Endothelial cell of umbilical vein (primary cell): ENCODE measurements at regions not wholly inside any gene's neighbourhood (a gene's known extent, or its start where the extent isn't known, plus 50 kb on each side); places are given as distances from the start of the nearest gene placed in this dataset.

Experiments used
- BruUV-seq: library from RNA; stranded (reverse); fragments of 400-500 nt; replicated peaks from 2 replicates; lab custom pipeline; 2021; lab: Mats Ljungman, UMichigan
- CTCF ChIA-PET: fragments of 300-600, 350-600 bp; sonication (Branson Sonifier 250); formaldehyde crosslinking; loops from one replicate; lab custom pipeline; 2021; ENCODE audit warnings: antibody characterized with exemption, inconsistent platforms; lab: Charles Lee
- POLR2A ChIA-PET: fragments of 300-600, 350-600 bp; sonication (Branson Sonifier 250); formaldehyde crosslinking; loops from one replicate; lab custom pipeline; 2021; ENCODE audit warnings: antibody characterized with exemption, inconsistent platforms; lab: Charles Lee
- DNase-seq: peaks from one replicate; pipeline ENCODE4 v3.0.0-alpha.2; 2011; ENCODE audit warnings: low read depth, low spot score
- FAIRE-seq: peaks from 2 replicates; lab custom pipeline; 2011; peaks lifted over from hg19 to GRCh38; lab: Jason Lieb, UNC
- H2AFZ ChIP-seq: 2 replicates; pipeline ENCODE4 v1.6.0; 2012; ENCODE audit warnings: low read depth, low read length, control low read depth, inconsistent platforms
- H3K27ac ChIP-seq: 2 replicates; pipeline ENCODE4 v1.5.1; 2011; ENCODE audit warnings: low read depth, mild to moderate bottlenecking, control low read depth, low read length, moderate library complexity; ENCODE audit not compliant: insufficient read depth
- H3K27me3 ChIP-seq, 2 experiments: 2 replicates each; pipeline versions ENCODE4 v1.6.0 to v1.6.1; 2011; ENCODE audit warnings: low read length in 2 of 2, mixed read lengths in 1 of 2; ENCODE audit not compliant: control insufficient read depth in 2 of 2, insufficient read depth in 2 of 2
- H3K36me3 ChIP-seq, 2 experiments: 2 replicates in 1 of 2; 3 replicates in 1 of 2; pipeline ENCODE4 v1.5.1; 2011; ENCODE audit warnings: low read length in 2 of 2, mild to moderate bottlenecking in 1 of 2, moderate library complexity in 1 of 2; ENCODE audit not compliant: control insufficient read depth in 2 of 2, insufficient read depth in 2 of 2; ENCODE audit errors: extremely low read depth in 1 of 2
- H3K4me1 ChIP-seq: 3 replicates; pipeline ENCODE4 v1.5.1; 2011; ENCODE audit warnings: mild to moderate bottlenecking, low read length; ENCODE audit not compliant: control insufficient read depth, insufficient read depth; ENCODE audit errors: extremely low read depth
- H3K4me2 ChIP-seq: 2 replicates; pipeline ENCODE4 v1.6.1; 2011; ENCODE audit warnings: low read length, control low read depth, mixed read lengths; ENCODE audit not compliant: insufficient read depth
- H3K4me3 ChIP-seq, 3 experiments: fragments of 200-600 bp in 1 of 3; sonication (generic), shearing (Covaris generic) in 1 of 3; replicated peaks in 1 of 3; 2 replicates each; pipeline ENCODE4 v1.5.1; 2011 to 2016; ENCODE audit warnings: control low read depth in 3 of 3, low read length in 3 of 3, mild to moderate bottlenecking in 2 of 3, inconsistent platforms in 1 of 3, low read depth in 1 of 3, moderate library complexity in 1 of 3; ENCODE audit not compliant: insufficient read depth in 1 of 3
- H3K79me2 ChIP-seq: 2 replicates; pipeline ENCODE4 v1.6.0; 2012; ENCODE audit warnings: low read length, inconsistent platforms; ENCODE audit not compliant: control insufficient read depth, insufficient read depth
- H3K9ac ChIP-seq: replicated peaks from 2 replicates; pipeline ENCODE3; 2011; ENCODE audit warnings: low read length, control low read depth; ENCODE audit not compliant: insufficient read depth; ENCODE audit errors: extremely low read depth
- H3K9me1 ChIP-seq: replicated peaks from 3 replicates; pipeline ENCODE4 v1.6.0; 2011; ENCODE audit warnings: mild to moderate bottlenecking, low read length; ENCODE audit not compliant: control insufficient read depth, insufficient read depth; ENCODE audit errors: extremely low read depth
- H3K9me3 ChIP-seq: replicated peaks from 2 replicates; pipeline ENCODE4 v1.5.1; 2012; ENCODE audit warnings: low read length, inconsistent platforms; ENCODE audit not compliant: control insufficient read depth, insufficient read depth
- H4K20me1 ChIP-seq: replicated peaks from 2 replicates; pipeline ENCODE3; 2011; ENCODE audit warnings: mild to moderate bottlenecking, low read length; ENCODE audit not compliant: control insufficient read depth, insufficient read depth; ENCODE audit errors: extremely low read depth
- EZH2 ChIP-seq: IDR thresholded peaks from 2 replicates; pipeline ENCODE4 v1.6.1; 2012; ENCODE audit warnings: borderline replicate concordance, low read depth, mild to moderate bottlenecking, moderate library complexity, low read length, inconsistent platforms; ENCODE audit not compliant: severe bottlenecking
- FOS ChIP-seq: IDR thresholded peaks from 2 replicates; pipeline ENCODE4 v1.6.1; 2011; ENCODE audit warnings: mild to moderate bottlenecking, low read length, moderate library complexity, borderline replicate concordance; ENCODE audit not compliant: insufficient read depth
- GATA2 ChIP-seq: IDR thresholded peaks from 2 replicates; pipeline ENCODE4 v1.7.0; 2011; ENCODE audit warnings: low read depth, mild to moderate bottlenecking, moderate library complexity, mixed read lengths, low read length; ENCODE audit not compliant: insufficient read length, insufficient read depth
- JUN ChIP-seq: IDR thresholded peaks from 2 replicates; pipeline ENCODE4 v1.6.1; 2011; ENCODE audit warnings: borderline replicate concordance, low read depth; ENCODE audit not compliant: insufficient read length, insufficient read depth
- MYC ChIP-seq: IDR thresholded peaks from one replicate; pipeline ENCODE4 v1.6.1; 2011; ENCODE audit warnings: mild to moderate bottlenecking, low read depth, low read length
- POLR2A ChIP-seq: IDR thresholded peaks from 2 replicates; pipeline ENCODE4 v1.6.1; 2012; ENCODE audit warnings: low read depth, mild to moderate bottlenecking, control low read depth, low read length
- POLR2AphosphoS5 ChIP-seq: IDR thresholded peaks from 2 replicates; pipeline ENCODE4 v1.6.1; 2012; ENCODE audit warnings: low read depth, mild to moderate bottlenecking, control low read depth, low read length, moderate library complexity; ENCODE audit not compliant: insufficient read depth
- dilution Hi-C: fragments of 300-500 bp; cut with MboI; formaldehyde crosslinking; loops from one replicate; pipeline ENCODE4 v1.15.0; 2019; ENCODE audit warnings: low sequenced_read_pairs; ENCODE audit not compliant: extremely low pct_ligation_motif_present
- intact Hi-C: fragments of 100-400 bp; cut with micrococcal nuclease; formaldehyde crosslinking; loops from one replicate; pipeline ENCODE4 v1.10.0; 2022
- TF ChIP-seq, protein P1 (sequence below), 2 donors: IDR thresholded peaks; 1 replicate in 1 of 2; 2 replicates in 1 of 2; pipeline ENCODE4 v1.5.1; 2011; ENCODE audit warnings: low read length in 2 of 2, mild to moderate bottlenecking in 2 of 2, moderate library complexity in 2 of 2, control low read depth in 1 of 2, inconsistent platforms in 1 of 2, low read depth in 1 of 2; ENCODE audit not compliant: insufficient read depth in 1 of 2; ENCODE audit errors: extremely low read depth in 1 of 2
- TF ChIP-seq, protein P2 (sequence below): IDR thresholded peaks from 2 replicates; pipeline ENCODE4 v1.6.1; 2011; ENCODE audit not compliant: insufficient read depth, insufficient read length

DNA sequence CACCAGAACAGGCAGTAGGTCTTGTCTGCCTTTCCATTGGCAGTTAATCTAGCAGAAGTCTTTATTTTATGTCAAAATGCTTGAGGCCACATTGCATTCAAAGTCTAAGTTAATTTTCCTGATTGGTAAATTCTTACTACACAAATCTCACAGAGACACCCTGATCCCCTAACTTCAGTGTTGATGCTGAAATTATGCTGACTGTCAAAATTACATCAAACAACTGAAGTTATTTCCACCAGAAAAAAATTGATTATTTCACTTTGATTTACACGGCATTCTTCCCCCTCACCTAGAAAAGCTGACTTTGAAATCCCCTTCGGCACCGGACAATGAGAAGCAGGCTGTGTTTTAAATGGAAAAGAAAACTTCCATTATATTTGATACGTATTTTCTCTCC, 99.1 kb downstream of the MAF start:
- CTCF ChIA-PET: no interaction called here
- intact Hi-C loops: no loop called here
- no TSS peak for BruUV-seq

DNA sequence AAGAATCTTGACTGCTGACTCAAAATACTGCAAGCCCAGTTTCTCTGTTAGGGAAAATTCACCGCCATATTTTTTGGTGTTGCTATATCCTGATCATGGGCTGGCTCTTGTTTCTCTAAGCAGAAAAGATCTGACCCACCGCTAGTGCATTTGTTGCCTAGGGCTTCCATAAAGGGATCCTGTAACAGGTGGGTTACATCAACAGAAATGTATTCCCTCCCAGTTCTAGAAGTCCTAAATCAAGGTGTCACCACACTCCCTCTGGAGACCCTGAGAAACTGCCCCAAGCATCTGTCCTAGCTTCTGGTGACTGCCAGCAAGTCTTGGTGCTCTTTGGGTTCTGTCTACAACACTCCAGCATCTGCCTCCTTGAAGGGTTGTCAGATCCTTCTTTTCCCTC, 99.7 kb downstream of the MAF start:
- ChIA-PET CTCF (no interaction called here), POLR2A (no interaction called here)
- no peaks in the 10 kb centered on the region for H3K27me3 ChIP-seq
- peaks cover 6% of the 10 kb centered on the region for H3K9me3 ChIP-seq
- H3K9ac ChIP-seq: no peak overlapping the region
- DNase-seq: no peak
- no peaks in the 10 kb centered on the region for H3K4me1 ChIP-seq
- no peaks in the 10 kb centered on the region for H3K9me1 ChIP-seq
- H3K79me2 ChIP-seq: no peaks in the 10 kb centered on the region
- no peaks in the 10 kb centered on the region for H3K36me3 ChIP-seq
- H3K4me3 ChIP-seq: no peak overlapping the region
- no peaks in the 10 kb centered on the region for H4K20me1 ChIP-seq
- FAIRE-seq: no peak
- dilution Hi-C loops (no loop called here), intact Hi-C loops (no loop called here)
- no TSS peak for BruUV-seq
- H3K4me2 ChIP-seq: no peak overlapping the region
- no peak overlapping the region for H2AFZ ChIP-seq
- no peak for TF ChIP-seq GATA2
- TF ChIP-seq EZH2: no peak
- TF ChIP-seq POLR2AphosphoS5: no peak
- no peak for TF ChIP-seq POLR2A
- no peak for TF ChIP-seq JUN
- no peak for TF ChIP-seq FOS
- TF ChIP-seq, protein P1, sequence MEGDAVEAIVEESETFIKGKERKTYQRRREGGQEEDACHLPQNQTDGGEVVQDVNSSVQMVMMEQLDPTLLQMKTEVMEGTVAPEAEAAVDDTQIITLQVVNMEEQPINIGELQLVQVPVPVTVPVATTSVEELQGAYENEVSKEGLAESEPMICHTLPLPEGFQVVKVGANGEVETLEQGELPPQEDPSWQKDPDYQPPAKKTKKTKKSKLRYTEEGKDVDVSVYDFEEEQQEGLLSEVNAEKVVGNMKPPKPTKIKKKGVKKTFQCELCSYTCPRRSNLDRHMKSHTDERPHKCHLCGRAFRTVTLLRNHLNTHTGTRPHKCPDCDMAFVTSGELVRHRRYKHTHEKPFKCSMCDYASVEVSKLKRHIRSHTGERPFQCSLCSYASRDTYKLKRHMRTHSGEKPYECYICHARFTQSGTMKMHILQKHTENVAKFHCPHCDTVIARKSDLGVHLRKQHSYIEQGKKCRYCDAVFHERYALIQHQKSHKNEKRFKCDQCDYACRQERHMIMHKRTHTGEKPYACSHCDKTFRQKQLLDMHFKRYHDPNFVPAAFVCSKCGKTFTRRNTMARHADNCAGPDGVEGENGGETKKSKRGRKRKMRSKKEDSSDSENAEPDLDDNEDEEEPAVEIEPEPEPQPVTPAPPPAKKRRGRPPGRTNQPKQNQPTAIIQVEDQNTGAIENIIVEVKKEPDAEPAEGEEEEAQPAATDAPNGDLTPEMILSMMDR (IDR thresholded peaks at IDR 0.05; ENCODE audit: extremely low read depth in 1 of 2, insufficient read depth in 1 of 2, low read depth in 1 of 2, low read length in 2 of 2): no peak
- TF ChIP-seq, protein P2, sequence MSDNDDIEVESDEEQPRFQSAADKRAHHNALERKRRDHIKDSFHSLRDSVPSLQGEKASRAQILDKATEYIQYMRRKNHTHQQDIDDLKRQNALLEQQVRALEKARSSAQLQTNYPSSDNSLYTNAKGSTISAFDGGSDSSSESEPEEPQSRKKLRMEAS: no peak
- no peak for TF ChIP-seq MYC
- H3K27ac ChIP-seq: no peak overlapping the region

More for the DNA sequence above, 99.1 kb downstream of the MAF start:
- Histone ChIP-seq H4K20me1 (no peaks in the 10 kb centered on the region), H3K9ac (no peak overlapping the region), H3K9me1 (no peaks in the 10 kb centered on the region), H2AFZ (no peak overlapping the region), H3K36me3 (no peaks in the 10 kb centered on the region), H3K27ac (no peak overlapping the region), H3K79me2 (no peaks in the 10 kb centered on the region), H3K9me3 (peaks cover 6% of the 10 kb centered on the region), H3K4me3 (no peak overlapping the region), H3K4me1 (no peaks in the 10 kb centered on the region), H3K4me2 (no peak overlapping the region), H3K27me3 (no peaks in the 10 kb centered on the region)
- POLR2A ChIA-PET: no interaction called here
- FAIRE-seq: no peak
- dilution Hi-C loops: no loop called here
- TF ChIP-seq POLR2AphosphoS5: no peak
- DNase-seq: no peak
